Central memory CD8-positive, alpha-beta T cell (primary cell): ENCODE measurements at regions not wholly inside any gene's neighbourhood (a gene's known extent, or its start where the extent isn't known, plus 50 kb on each side); places are given as distances from the start of the nearest gene placed in this dataset.
"Not testable (repeated sequence)": the region's sequence is repeated elsewhere in the genome, so short reads cannot be mapped to it uniquely, and the experiment has no call there.

ENCODE experiments used
- ATAC-seq: fragments of 150-1000 bp; cut with Tn5 transposase; replicated peaks from 2 replicates; pipeline ENCODE4 v1.10.0; 2022; ENCODE audit warnings: mild to moderate bottlenecking, moderate FRiP score, moderate number of reproducible peaks; ENCODE audit not compliant: poor library complexity, severe bottlenecking; ENCODE audit errors: extremely low read depth
- DNase-seq, 2 donors: peaks; one replicate each; pipeline ENCODE4 v3.0.0; 2021; ENCODE audit warnings: low spot score in 2 of 2
- H3K27ac Mint-ChIP-seq: one replicate; pipeline ENCODE4 v1.8.0; 2022; ENCODE audit warnings: low read depth, mild to moderate bottlenecking, moderate library complexity, mixed read lengths
- H3K27me3 Mint-ChIP-seq: one replicate; pipeline ENCODE4 v1.8.0; 2022; ENCODE audit warnings: mixed read lengths
- H3K36me3 Mint-ChIP-seq: one replicate; pipeline ENCODE4 v1.8.0; 2022; ENCODE audit warnings: mild to moderate bottlenecking, moderate library complexity, mixed read lengths; ENCODE audit not compliant: insufficient read depth
- H3K4me1 Mint-ChIP-seq: one replicate; pipeline ENCODE4 v1.8.0; 2022; ENCODE audit warnings: mixed read lengths
- H3K4me3 Mint-ChIP-seq: one replicate; pipeline ENCODE4 v1.8.0; 2022; ENCODE audit warnings: mild to moderate bottlenecking, moderate library complexity, mixed read lengths
- H3K9me3 Mint-ChIP-seq: one replicate; pipeline ENCODE4 v1.8.0; 2022; ENCODE audit warnings: mixed read lengths

DNA sequence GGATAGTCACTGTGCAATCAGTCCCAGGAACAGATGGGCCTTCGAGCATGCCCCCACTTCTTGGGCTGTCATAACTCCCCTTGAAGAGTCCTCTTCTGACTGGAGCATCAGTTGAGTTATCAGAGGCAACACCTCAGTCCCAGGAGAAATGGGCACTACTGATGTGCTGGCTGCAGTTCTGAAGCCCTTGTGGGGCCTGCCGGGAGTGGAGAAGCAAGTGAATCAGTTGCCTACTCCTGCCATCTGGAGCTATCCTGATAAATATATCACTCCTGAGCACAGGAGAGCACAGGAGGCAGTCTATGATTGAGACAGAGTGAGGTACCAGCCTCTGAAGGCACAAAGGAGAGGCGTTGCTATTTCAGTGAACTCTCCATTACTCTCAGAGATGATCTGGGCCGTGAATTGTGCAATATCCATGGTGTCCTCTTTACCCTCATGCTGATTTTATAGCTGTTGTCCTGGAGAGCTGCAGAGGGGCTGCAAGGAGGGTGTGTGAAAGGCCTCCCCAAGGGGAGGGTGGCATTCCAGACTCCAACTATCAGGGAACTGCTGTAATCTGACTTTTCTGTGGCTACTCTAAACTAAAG is 344.2 kb upstream of the ROPN1 start:
- no peak for ATAC-seq

GRCh38 chr3:124345845-124346244 is 353.9 kb upstream of the ROPN1 start:
- Mint-ChIP-seq H3K9me3 (no peaks in the 10 kb centered on the region), H3K36me3 (peaks cover 2% of the 10 kb centered on the region), H3K27me3 (peaks cover 6% of the 10 kb centered on the region), H3K4me3 (no peak overlapping the region), H3K4me1 (no peaks in the 10 kb centered on the region), H3K27ac (no peak overlapping the region)
- DNase-seq: no peak
- ATAC-seq: no peak

More for the DNA sequence above, 344.2 kb upstream of the ROPN1 start:
- Mint-ChIP-seq H3K27me3 (peaks cover 47% of the 10 kb centered on the region), H3K4me3 (no peak overlapping the region), H3K4me1 (no peaks in the 10 kb centered on the region), H3K27ac (no peak overlapping the region), H3K9me3 (no peaks in the 10 kb centered on the region), H3K36me3 (peaks cover 2% of the 10 kb centered on the region)
- no peak for DNase-seq

GRCh38 chr3:124346487-124346886 is 354.6 kb upstream of the ROPN1 start:
- no peak for ATAC-seq
- Mint-ChIP-seq H3K9me3 (no peaks in the 10 kb centered on the region), H3K36me3 (no peaks in the 10 kb centered on the region), H3K27ac (no peak overlapping the region), H3K4me3 (no peak overlapping the region), H3K4me1 (no peaks in the 10 kb centered on the region), H3K27me3 (peaks cover under 1% of the 10 kb centered on the region)
- no peak for DNase-seq

DNA sequence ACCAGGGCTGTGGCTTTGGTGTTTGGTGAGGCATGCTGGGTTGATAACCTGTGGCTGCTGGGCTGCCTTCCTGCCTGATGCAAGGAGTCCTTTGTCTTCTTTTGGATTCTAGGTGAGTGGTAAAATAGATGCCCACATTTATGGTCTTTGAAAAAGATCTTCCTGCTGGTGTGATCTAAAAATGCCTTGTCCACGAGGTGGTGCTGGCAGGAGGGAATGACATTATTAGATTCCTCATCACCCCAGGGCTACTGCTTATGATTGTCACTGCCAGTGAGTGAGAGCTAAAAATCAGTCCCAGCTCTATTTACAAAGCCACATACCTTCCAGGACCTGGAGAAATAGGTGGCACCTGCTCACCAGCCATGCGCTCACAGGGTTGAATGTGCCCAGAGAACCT is 355.5 kb upstream of the ROPN1 start:
- no peak overlapping the region for H3K4me3 Mint-ChIP-seq
- ATAC-seq: no peak
- H3K27me3 Mint-ChIP-seq: no peaks in the 10 kb centered on the region
- H3K27ac Mint-ChIP-seq: no peak overlapping the region
- H3K9me3 Mint-ChIP-seq: no peaks in the 10 kb centered on the region
- H3K36me3 Mint-ChIP-seq: no peaks in the 10 kb centered on the region
- no peak for DNase-seq
- H3K4me1 Mint-ChIP-seq: no peaks in the 10 kb centered on the region

DNA sequence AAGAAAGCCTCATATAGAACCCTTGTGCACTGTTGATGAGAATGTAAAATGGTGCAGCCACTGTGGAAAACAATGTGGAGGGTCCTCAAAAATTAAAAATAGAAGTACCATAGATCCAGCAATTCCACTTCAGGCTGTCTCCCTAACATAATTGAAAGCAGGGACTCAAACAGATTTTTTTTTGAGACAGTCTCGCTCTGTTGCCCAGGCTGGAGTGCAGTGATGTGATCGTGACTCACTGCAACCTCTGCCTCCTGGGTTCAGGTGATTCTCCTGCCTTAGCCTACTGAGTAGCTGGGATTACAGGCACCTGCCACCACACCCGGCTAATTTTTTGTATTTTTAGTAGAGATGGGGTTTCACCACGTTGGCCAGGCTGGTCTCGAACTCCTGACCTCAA is 356.6 kb upstream of the ROPN1 start:
- not testable (repeated sequence) for H3K4me1 Mint-ChIP-seq, H3K27ac Mint-ChIP-seq, DNase-seq, H3K9me3 Mint-ChIP-seq, H3K27me3 Mint-ChIP-seq, H3K36me3 Mint-ChIP-seq, H3K4me3 Mint-ChIP-seq, ATAC-seq

DNA sequence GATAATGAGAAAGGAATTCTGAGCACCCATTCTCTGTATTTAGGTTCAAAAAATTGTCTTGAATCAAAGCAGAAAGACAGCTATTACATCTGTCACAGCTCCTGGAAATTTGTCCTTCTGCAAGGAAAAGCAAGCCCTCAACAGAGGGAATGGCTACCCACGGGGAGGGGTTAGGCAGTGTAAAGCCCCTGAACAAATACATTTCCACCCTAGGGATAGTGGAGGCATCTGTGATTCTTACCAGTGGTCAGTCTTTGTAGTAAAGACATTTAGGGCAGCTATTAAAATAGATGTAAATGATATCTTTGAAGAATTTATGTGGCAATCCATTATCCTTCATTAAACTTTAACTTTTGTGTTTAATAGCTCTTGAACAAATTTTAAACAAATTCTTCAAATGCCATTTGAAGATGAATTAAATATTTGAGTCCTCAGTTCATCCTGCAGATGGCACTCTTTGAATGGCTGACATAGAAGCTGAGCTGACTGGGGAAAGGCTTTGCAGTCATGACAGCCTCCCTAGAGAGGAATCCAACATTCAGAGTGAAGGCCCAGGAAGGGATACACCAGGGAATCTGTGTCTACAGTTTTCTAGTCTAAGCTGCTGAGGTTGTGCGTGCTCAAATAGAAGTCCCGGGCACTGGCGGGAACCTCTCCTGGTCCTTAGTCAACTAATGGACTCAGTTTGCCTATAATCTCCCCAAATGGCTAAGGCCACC is 359.7 kb upstream of the ROPN1 start:
- DNase-seq: no peak
- peaks cover 7% of the 10 kb centered on the region for H3K27me3 Mint-ChIP-seq
- no peak overlapping the region for H3K4me3 Mint-ChIP-seq
- H3K36me3 Mint-ChIP-seq: no peaks in the 10 kb centered on the region
- ATAC-seq: no peak
- peaks cover 2% of the 10 kb centered on the region for H3K9me3 Mint-ChIP-seq
- no peak overlapping the region for H3K27ac Mint-ChIP-seq
- H3K4me1 Mint-ChIP-seq: no peaks in the 10 kb centered on the region

DNA sequence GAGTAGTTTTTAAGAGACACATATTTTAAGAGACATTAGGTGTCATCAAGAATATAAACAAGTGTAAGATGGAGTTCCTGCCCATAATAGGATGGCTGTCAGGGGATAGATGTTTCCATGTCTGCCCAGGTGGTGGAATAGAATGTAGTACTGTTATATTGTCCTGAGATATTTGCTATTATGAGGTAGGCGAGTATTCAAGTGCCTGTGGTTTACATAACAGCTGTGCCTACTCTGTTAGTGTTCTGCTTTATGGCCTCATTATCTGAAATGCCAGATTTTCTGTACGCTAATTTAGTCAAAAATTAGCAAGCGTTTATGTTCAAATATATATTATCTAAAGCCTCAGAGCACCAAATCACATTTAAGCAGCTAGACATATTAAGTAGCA is 360.2 kb upstream of the ROPN1 start:
- Mint-ChIP-seq H3K4me1 (no peaks in the 10 kb centered on the region), H3K4me3 (no peak overlapping the region)

DNA sequence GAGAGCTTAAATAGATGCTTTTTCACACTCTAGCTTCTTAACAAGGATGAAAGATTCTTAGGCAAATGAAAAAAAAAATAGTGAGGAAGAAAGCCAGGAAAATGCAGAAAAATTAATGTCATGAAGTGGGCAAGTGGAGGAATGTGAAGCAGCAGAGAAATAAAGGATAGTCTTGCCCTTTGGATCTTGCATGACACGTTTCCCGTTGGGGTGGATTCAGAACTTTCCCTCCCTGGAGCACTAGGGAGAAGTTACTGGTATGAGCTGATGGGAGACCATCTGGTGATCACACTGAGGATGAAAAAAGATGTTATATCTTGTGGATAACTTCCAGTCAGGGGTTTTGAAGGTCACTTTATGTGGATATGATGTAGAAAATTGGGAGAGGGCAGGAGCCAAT is 361.8 kb upstream of the ROPN1 start:
- DNase-seq (no peak), ATAC-seq (no peak)
- Mint-ChIP-seq H3K9me3 (peaks cover 12% of the 10 kb centered on the region), H3K4me3 (no peak overlapping the region), H3K36me3 (no peaks in the 10 kb centered on the region), H3K4me1 (no peaks in the 10 kb centered on the region), H3K27me3 (peaks cover 21% of the 10 kb centered on the region), H3K27ac (no peak overlapping the region)

More for the DNA sequence above, 360.2 kb upstream of the ROPN1 start:
- ATAC-seq (no peak), DNase-seq (no peak)
- no peak overlapping the region for H3K27ac Mint-ChIP-seq
- H3K9me3 Mint-ChIP-seq: peaks cover 7% of the 10 kb centered on the region
- peaks cover 13% of the 10 kb centered on the region for H3K27me3 Mint-ChIP-seq
- H3K36me3 Mint-ChIP-seq: no peaks in the 10 kb centered on the region

DNA sequence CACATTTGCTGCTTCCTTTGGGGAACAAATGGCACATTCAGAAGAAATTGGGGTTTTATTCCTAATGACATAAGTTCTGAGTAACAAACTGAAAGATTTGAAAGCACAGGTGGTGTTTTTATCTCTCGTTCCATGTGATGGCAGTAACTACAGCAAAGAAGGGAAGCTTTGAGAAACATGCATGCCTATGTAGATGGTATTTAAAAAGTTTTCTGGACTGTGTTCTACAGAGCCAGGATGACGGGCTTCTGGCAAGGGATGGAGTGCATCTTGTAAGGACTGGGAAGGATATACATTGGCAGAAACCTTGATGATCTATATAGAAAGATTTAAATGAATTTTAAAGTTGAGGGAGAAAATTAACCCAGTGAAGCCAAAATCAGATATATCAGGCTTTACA is 362.2 kb upstream of the ROPN1 start:
- Mint-ChIP-seq H3K27ac (no peak overlapping the region), H3K36me3 (no peaks in the 10 kb centered on the region), H3K4me1 (no peaks in the 10 kb centered on the region), H3K4me3 (no peak overlapping the region), H3K9me3 (peaks cover 12% of the 10 kb centered on the region), H3K27me3 (peaks cover 21% of the 10 kb centered on the region)
- no peak for ATAC-seq
- no peak for DNase-seq

- Mint-ChIP-seq H3K4me3 (no peak overlapping the region), H3K36me3 (no peaks in the 10 kb centered on the region), H3K9me3 (peaks cover 12% of the 10 kb centered on the region), H3K27me3 (peaks cover 21% of the 10 kb centered on the region), H3K27ac (no peak overlapping the region), H3K4me1 (no peaks in the 10 kb centered on the region)
- no peak for ATAC-seq
- DNase-seq: no peak
Observed at GRCh38 chr3:124358156-124358555, 366.2 kb upstream of the ROPN1 start.

GRCh38 chr3:124360155-124360554 is 368.2 kb upstream of the ROPN1 start:
- peaks cover 12% of the 10 kb centered on the region for H3K9me3 Mint-ChIP-seq
- DNase-seq (no peak), ATAC-seq (no peak)
- H3K4me1 Mint-ChIP-seq: no peaks in the 10 kb centered on the region
- no peak overlapping the region for H3K4me3 Mint-ChIP-seq
- no peak overlapping the region for H3K27ac Mint-ChIP-seq
- H3K36me3 Mint-ChIP-seq: no peaks in the 10 kb centered on the region
- H3K27me3 Mint-ChIP-seq: peaks cover 21% of the 10 kb centered on the region

DNA sequence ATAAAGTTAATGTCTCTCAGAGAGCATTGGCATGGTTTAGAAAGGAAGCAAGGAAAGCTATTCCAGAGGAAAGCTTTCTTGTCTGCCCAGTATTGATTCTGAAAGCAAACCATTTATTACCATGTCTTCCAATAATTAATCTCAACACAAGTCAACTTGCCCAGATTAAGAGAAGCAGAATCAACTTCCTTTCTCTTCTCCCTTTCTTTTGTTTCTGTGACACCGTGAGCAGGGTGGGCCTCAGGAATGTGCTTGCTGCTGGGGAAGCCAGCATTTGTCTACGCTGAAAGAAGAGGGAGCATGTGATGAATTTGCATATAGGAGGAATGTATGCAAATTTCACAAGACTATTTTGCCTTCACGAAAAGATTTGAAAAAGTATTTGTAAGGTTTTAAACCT is 368.6 kb upstream of the ROPN1 start:
- Mint-ChIP-seq H3K27me3 (peaks cover 21% of the 10 kb centered on the region), H3K36me3 (no peaks in the 10 kb centered on the region), H3K9me3 (peaks cover 12% of the 10 kb centered on the region), H3K4me1 (no peaks in the 10 kb centered on the region), H3K27ac (no peak overlapping the region), H3K4me3 (no peak overlapping the region)
- no peak for ATAC-seq
- DNase-seq: no peak

DNA sequence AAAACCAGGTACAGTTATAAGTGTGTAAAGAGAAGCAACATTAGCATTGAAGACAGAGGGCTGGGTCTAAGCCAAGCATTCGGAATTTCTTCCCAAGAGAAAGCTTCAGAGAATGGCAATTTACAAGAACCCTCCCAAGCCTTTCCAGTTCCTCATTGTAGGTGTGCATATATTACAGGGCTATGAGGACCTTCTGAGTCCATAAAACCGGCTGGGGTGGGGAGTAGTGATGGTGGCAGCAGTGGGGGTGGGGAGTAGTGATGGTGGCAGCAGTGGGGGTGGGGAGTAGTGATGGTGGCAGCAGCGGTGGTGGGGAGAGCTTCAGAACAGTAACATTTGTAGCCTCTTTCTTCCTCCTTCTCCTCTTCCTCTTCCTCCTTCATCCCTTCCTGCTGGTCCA is 368.7 kb upstream of the UMPS start:
- DNase-seq (no peak), ATAC-seq (no peak)
- Mint-ChIP-seq H3K4me3 (no peak overlapping the region), H3K27ac (no peak overlapping the region), H3K4me1 (no peaks in the 10 kb centered on the region), H3K36me3 (no peaks in the 10 kb centered on the region), H3K9me3 (peaks cover 10% of the 10 kb centered on the region), H3K27me3 (peaks cover 14% of the 10 kb centered on the region)
